Endodermal cell (in vitro differentiated cells): ENCODE measurements at regions not wholly inside any gene's neighbourhood (a gene's known extent, or its start where the extent isn't known, plus 50 kb on each side); places are given as distances from the start of the nearest gene placed in this dataset.

ENCODE experiments used
- DNase-seq: peaks from one replicate; pipeline ENCODE4 v3.0.0-alpha.2; 2017
- H3K27ac ChIP-seq: 2 replicates; pipeline ENCODE4 v1.5.1; 2013; ENCODE audit warnings: mild to moderate bottlenecking, low read depth, low read length, moderate library complexity
- H3K27me3 ChIP-seq: 2 replicates; pipeline ENCODE4 v1.6.1; 2013; ENCODE audit warnings: mild to moderate bottlenecking, low read length, moderate library complexity; ENCODE audit not compliant: insufficient read depth, control insufficient read depth, poor library complexity, severe bottlenecking
- H3K36me3 ChIP-seq: 2 replicates; pipeline ENCODE4 v1.7.0; 2013; ENCODE audit warnings: mild to moderate bottlenecking, low read length, moderate library complexity; ENCODE audit not compliant: control insufficient read depth, insufficient read depth
- H3K4me1 ChIP-seq: one replicate; pipeline ENCODE4 v1.7.0; 2013; ENCODE audit warnings: low read length; ENCODE audit not compliant: control insufficient read depth, insufficient read depth
- H3K4me3 ChIP-seq: 2 replicates; pipeline ENCODE4 v1.5.1; 2013; ENCODE audit warnings: mild to moderate bottlenecking, low read length, moderate library complexity
- H3K9ac ChIP-seq: 2 replicates; pipeline ENCODE4 v1.6.1; 2013; ENCODE audit warnings: mild to moderate bottlenecking, low read length, moderate library complexity; ENCODE audit not compliant: poor library complexity, severe bottlenecking; ENCODE audit errors: extremely low read depth
- H3K9me3 ChIP-seq: 2 replicates; pipeline ENCODE4 v1.6.1; 2013; ENCODE audit warnings: mild to moderate bottlenecking, low read length, moderate library complexity; ENCODE audit not compliant: control insufficient read depth
- H3K27ac Mint-ChIP-seq: 2 replicates; pipeline ENCODE4 v1.8.0; 2020; ENCODE audit warnings: mixed read lengths
- H3K27me3 Mint-ChIP-seq: 2 replicates; pipeline ENCODE4 v1.8.0; 2021; ENCODE audit warnings: mild to moderate bottlenecking, mixed read lengths; ENCODE audit not compliant: insufficient read depth
- H3K36me3 Mint-ChIP-seq: 2 replicates; pipeline ENCODE4 v1.8.0; 2020; ENCODE audit warnings: low read depth, mixed read lengths
- H3K4me1 Mint-ChIP-seq: 2 replicates; pipeline ENCODE4 v1.8.0; 2020; ENCODE audit warnings: mixed read lengths
- H3K4me3 Mint-ChIP-seq: 2 replicates; pipeline ENCODE4 v1.8.0; 2020; ENCODE audit warnings: mild to moderate bottlenecking, moderate library complexity, mixed read lengths
- H3K9me3 Mint-ChIP-seq: 2 replicates; pipeline ENCODE4 v1.8.0; 2020; ENCODE audit warnings: mild to moderate bottlenecking, mixed read lengths
- WGBS, 2 experiments: methylation state at CpG; one replicate each; pipeline versions ENCODE4 v1.1.5 to v1.1.7; 2013; ENCODE audit warnings: missing lambda C conversion rate in 2 of 2, mixed read lengths in 1 of 2; ENCODE audit not compliant: insufficient coverage in 1 of 2, insufficient read length in 1 of 2; 5-methylcytosine and 5-hydroxymethylcytosine counted together
- TF ChIP-seq, protein P1 (sequence below): fragments of 200-600 bp; sonication (generic); conservative IDR thresholded peaks from 2 replicates; pipeline ENCODE4 v1.5.0; 2021; ENCODE audit warnings: antibody characterized with exemption, mild to moderate bottlenecking

DNA sequence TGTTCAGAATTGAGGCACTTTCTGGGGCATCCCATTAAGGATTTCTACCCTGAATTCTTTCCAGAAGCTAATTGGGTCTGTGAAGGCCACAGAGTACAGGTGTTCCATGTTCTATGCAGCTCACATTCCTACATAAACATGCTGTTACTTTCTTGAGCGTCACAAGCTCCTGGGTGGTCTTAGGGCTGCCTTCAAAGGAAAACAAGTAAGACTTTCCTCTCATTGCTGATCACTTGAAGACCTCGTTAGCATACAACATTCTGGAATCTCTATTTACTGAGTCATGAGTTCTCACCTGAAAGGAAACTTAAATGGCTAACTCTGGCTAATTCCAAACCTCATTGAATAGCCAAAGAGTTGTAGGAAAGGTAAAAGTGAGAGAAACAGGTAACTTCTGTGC is 63.0 kb upstream of the HMGA2 start:
- no peak overlapping the region for H3K4me3 ChIP-seq
- Mint-ChIP-seq H3K9me3 (peaks cover 1% of the 10 kb centered on the region), H3K4me3 (no peak overlapping the region), H3K4me1 (peaks cover 27% of the 10 kb centered on the region), H3K36me3 (no peaks in the 10 kb centered on the region), H3K27me3 (peaks cover 2% of the 10 kb centered on the region), H3K27ac (peak overlapping the region; percentile 84)
- TF ChIP-seq, protein P1, sequence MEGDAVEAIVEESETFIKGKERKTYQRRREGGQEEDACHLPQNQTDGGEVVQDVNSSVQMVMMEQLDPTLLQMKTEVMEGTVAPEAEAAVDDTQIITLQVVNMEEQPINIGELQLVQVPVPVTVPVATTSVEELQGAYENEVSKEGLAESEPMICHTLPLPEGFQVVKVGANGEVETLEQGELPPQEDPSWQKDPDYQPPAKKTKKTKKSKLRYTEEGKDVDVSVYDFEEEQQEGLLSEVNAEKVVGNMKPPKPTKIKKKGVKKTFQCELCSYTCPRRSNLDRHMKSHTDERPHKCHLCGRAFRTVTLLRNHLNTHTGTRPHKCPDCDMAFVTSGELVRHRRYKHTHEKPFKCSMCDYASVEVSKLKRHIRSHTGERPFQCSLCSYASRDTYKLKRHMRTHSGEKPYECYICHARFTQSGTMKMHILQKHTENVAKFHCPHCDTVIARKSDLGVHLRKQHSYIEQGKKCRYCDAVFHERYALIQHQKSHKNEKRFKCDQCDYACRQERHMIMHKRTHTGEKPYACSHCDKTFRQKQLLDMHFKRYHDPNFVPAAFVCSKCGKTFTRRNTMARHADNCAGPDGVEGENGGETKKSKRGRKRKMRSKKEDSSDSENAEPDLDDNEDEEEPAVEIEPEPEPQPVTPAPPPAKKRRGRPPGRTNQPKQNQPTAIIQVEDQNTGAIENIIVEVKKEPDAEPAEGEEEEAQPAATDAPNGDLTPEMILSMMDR: no peak
- peak; percentile 82 for DNase-seq
- H3K9me3 ChIP-seq: peaks cover 12% of the 10 kb centered on the region
- no peak overlapping the region for H3K9ac ChIP-seq
- no peaks in the 10 kb centered on the region for H3K36me3 ChIP-seq
- H3K27me3 ChIP-seq: no peaks in the 10 kb centered on the region
- H3K27ac ChIP-seq: no peak overlapping the region
- peaks cover 15% of the 10 kb centered on the region for H3K4me1 ChIP-seq
- 52 to 63% methylated on average over 1 to 2 of the region's 2 CpGs for WGBS, 2 experiments

DNA sequence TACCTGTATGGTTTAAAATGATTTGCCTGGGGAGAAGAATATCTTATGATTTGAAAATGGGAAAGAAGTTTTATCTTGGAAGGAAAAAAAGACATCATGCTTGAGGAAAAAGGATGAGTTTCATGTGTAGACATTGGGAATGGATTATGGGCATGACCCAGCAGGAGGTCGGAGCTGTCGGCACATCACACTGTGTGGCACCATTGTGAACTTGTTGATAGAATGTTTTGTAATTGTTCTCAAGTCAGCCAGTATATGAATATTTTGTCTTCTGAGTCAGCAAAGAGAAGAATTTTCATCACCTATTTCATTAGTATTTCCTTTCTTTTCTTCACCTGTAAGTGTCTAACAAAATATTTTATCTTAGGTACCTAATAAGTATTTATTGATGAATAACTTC is 60.0 kb upstream of the HMGA2 start:
- H3K36me3 ChIP-seq: no peaks in the 10 kb centered on the region
- Mint-ChIP-seq H3K4me1 (peaks cover 28% of the 10 kb centered on the region), H3K36me3 (no peaks in the 10 kb centered on the region), H3K27me3 (no peaks in the 10 kb centered on the region), H3K9me3 (peaks cover 1% of the 10 kb centered on the region), H3K4me3 (no peak overlapping the region), H3K27ac (no peak overlapping the region)
- no peak overlapping the region for H3K27ac ChIP-seq
- no peak for DNase-seq
- no peak overlapping the region for H3K4me3 ChIP-seq
- no peak overlapping the region for H3K9ac ChIP-seq
- H3K9me3 ChIP-seq: peaks cover 12% of the 10 kb centered on the region
- WGBS, 2 experiments: 96 to 100% methylated on average over 1 to 2 of the region's 2 CpGs
- TF ChIP-seq, protein P1: no peak
- peaks cover 6% of the 10 kb centered on the region for H3K4me1 ChIP-seq
- no peaks in the 10 kb centered on the region for H3K27me3 ChIP-seq

DNA sequence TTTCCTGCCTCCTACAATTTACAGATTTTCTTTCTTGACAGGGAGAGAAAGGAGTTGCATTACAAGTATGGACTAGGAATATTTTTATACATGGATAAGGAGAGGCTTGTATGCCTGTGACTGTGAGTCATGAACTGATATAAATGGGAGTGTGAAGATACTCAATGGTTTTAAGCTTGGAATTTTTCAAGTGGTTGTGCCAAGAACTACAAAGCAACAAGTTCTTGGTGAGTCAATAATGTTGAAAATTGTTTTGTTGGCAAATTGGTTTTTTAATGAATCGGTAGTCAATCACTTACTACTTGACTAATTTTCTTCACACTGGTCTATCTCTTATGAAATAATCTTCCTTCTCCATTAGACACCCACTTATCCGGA is 58.9 kb upstream of the HMGA2 start:
- peaks cover 7% of the 10 kb centered on the region for H3K9me3 ChIP-seq
- Mint-ChIP-seq H3K36me3 (no peaks in the 10 kb centered on the region), H3K27ac (no peak overlapping the region), H3K4me1 (peaks cover 28% of the 10 kb centered on the region), H3K27me3 (no peaks in the 10 kb centered on the region), H3K9me3 (peaks cover 1% of the 10 kb centered on the region), H3K4me3 (no peak overlapping the region)
- no peaks in the 10 kb centered on the region for H3K27me3 ChIP-seq
- H3K27ac ChIP-seq: no peak overlapping the region
- 89 to 100% methylated on average over 1 to 2 of the region's 2 CpGs for WGBS, 2 experiments
- no peaks in the 10 kb centered on the region for H3K36me3 ChIP-seq
- H3K9ac ChIP-seq: no peak overlapping the region
- TF ChIP-seq, protein P1: no peak
- no peak for DNase-seq
- no peak overlapping the region for H3K4me3 ChIP-seq
- H3K4me1 ChIP-seq: peaks cover 6% of the 10 kb centered on the region
